GM08714 (cell line): ENCODE measurements at regions not wholly inside any gene's neighbourhood (a gene's known extent, or its start where the extent isn't known, plus 50 kb on each side); places are given as distances from the start of the nearest gene placed in this dataset.
A peak's percentile ranks its signal among the peaks of the same experiment; 100 is the strongest.
"Not testable (repeated sequence)": the region's sequence is repeated elsewhere in the genome, so short reads cannot be mapped to it uniquely, and the experiment has no call there.

Experiments used
- H3K4me3 ChIP-seq: fragments of 200-500 bp; sonication (Bioruptor generic); 2 replicates; pipeline ENCODE4 v1.5.1; 2014; ENCODE audit warnings: mild to moderate bottlenecking, low read length, inconsistent platforms
- ZNF274 ChIP-seq: IDR thresholded peaks from 2 replicates; pipeline ENCODE4 v1.6.1; 2012; ENCODE audit warnings: mild to moderate bottlenecking, low read depth, low read length

GRCh38 chr14:105938055-105938863 lies 411.9 kb downstream of the TMEM121 start:
- H3K4me3 ChIP-seq: no peak overlapping the region
- no peak for TF ChIP-seq ZNF274

DNA sequence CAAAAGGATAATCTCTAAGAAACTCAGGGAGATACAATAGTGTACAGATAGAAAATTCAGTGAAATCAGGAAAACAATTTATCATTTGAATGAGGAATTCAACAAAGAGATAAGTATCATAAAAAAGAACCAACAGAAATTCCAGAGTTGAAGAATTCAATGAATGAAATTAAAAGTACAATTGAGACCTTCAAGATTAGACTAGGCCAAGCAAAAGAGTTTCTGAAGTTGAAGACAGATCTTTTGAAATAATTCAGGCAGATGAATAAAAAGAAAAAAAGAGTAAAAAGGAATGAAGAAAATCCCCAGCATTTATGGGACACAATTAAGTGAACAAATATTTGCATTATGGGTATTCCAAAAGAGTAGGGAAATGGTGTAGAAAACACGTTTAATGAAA lies 412.6 kb downstream of the TMEM121 start:
- no peak for TF ChIP-seq ZNF274
- H3K4me3 ChIP-seq: no peak overlapping the region

DNA sequence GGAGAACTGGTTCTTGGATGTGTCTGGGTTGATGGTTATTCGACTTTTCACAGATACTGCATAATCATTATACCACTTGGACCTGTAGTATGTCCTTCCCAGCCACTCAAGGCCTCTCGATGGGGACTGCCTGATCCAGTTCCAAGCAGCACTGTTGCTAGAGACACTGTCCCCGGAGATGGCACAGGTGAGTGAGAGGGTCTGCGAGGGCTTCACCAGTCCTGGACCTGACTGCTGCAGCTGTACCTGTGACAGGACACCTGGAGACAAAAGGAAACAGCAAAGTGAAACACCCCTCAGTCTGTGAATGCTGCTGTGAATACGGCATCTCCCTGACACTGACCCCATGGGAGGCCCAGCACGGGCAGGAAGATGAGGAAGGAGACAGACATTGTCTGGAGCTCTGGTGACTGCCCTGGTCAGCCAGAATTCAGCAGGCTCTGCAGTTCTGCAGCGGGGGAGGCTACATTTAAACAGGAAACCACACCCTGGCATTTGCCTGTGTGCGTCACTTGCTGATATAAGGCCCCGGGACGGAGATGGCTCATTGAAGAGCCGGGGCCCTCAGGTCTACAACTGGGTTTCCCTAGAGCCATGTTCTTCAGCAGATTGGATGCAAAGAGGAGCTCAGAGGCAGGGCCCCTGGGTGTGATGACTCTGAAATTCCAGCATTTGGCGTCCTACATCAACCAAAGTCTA lies 413.6 kb downstream of the TMEM121 start:
- TF ChIP-seq ZNF274: no peak
- H3K4me3 ChIP-seq: no peak overlapping the region

DNA sequence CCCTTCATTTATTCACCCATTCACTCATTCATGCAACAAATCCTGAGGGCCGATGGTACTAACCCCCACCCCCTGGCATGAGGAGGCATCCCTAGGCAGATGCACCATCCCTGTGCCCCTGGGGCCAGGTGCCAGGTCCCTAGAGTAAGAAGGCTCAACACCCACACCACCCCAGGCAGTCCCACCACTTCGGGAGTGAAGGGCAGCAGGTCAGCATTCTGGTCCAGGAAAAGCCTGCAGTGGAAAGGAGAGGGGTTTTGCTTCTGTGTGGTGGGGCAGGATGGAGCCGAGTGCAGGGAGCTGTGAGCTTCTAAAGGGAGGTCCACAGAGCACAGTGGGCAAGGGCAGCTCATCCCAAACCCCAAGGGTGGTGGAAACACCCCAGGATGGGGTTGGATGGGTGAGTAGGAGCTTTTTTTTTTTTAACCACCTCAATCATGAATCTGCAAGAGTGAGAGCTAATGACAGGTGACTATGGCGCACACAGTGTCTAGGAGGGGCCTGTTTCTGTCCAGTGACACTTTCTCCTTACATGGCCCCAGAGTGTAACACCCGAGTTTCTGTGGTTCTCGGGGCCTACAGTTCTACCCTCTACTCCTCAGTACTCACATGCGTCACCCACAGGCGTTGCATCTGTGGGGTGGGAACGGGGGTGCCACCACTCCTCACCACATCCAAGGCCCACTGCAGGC lies 414.3 kb downstream of the TMEM121 start:
- H3K4me3 ChIP-seq: no peak overlapping the region
- TF ChIP-seq ZNF274: no peak

- TF ChIP-seq ZNF274: no peak
- no peak overlapping the region for H3K4me3 ChIP-seq
Observed at GRCh38 chr14:105941226-105942166, 415.1 kb downstream of the TMEM121 start.

DNA sequence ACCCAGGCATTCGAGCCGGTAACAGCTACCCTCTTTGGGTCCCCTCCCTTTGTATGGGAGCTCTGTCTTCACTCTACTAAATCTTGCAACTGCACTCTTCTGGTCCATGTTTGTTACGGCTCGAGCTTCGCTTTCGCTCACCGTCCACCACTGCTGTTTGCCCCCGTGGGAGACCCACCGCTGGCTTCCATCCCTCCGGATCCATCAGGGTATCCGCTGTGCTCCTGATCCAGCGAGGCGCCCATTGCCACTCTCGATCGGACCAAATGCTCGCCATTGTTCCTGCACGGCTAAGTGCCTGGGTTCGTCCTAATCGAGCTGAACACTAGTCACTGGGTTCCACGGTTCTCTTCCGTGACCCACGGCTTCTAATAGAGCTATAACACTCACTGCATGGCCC lies 416.3 kb downstream of the TMEM121 start:
- not testable (repeated sequence) for H3K4me3 ChIP-seq

DNA sequence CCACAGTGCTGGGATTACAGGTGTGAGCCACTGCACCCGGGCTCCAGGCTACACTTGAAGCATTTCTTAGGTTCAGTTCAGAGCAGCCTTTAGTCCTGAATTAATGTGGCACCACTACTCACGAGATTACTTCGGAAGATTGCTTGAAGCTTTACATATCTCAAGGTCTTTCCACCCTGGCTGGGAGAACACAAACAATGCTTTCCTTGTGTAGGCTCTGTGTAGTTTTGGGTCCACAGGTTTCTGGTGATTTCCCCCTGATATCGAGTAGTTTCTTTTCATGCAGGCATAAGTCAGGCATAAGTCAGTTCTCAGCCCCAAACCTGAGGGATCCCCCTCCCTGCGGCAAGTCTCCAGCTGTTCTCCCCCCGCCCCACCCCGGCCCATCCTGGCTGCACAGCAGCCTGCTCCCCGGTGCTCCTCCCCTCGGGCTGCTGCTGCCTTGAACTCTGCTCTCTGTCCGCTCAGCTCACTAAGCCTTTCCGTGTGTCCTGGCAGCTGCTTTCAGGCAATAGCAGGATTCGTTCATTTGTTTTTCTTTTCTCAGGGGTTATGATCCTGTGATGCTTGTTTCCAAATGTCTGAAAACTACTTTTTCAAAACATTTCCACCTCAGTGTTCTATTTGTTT lies 417.7 kb downstream of the TMEM121 start:
- no peak overlapping the region for H3K4me3 ChIP-seq
- no peak for TF ChIP-seq ZNF274

GRCh38 chr14:105944632-105945610 lies 418.5 kb downstream of the TMEM121 start:
- TF ChIP-seq ZNF274: no peak
- no peak overlapping the region; the same call in 1 of the 2 replicates for H3K4me3 ChIP-seq

DNA sequence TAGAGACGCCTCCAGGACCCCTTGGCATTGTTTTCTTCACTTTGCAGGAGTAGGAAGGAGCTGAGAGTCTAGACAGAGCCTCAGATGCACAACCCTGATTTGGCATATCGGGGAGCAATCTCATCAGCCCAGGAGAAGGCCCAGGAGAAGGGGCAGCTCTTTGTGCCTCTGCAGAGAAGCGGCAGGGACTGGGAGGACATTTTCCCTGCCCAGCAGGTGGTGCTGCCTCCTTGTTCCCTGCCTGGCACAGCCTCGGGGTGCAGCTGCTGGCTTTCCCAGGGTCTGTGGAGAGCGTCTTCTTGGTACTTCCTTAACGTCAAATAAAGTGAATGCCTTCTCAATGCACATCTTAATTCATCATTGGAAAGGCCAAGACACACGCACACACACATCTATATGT lies 419.5 kb downstream of the TMEM121 start:
- H3K4me3 ChIP-seq: no peak overlapping the region
- no peak for TF ChIP-seq ZNF274

- H3K4me3 ChIP-seq: no peak overlapping the region
- TF ChIP-seq ZNF274: no peak
Observed at GRCh38 chr14:105947599-105947998, 421.2 kb downstream of the TMEM121 start.

- not testable (repeated sequence) for H3K4me3 ChIP-seq
Observed at GRCh38 chr14:105948955-105949354, 422.6 kb downstream of the TMEM121 start.

- peak overlapping the region; percentile 31; the same call in 1 of the 2 replicates for H3K4me3 ChIP-seq
Observed at GRCh38 chr14:105950364-105950892, 424.0 kb downstream of the TMEM121 start.
